ENCODE measurements at regions not wholly inside any gene's neighbourhood (a gene's known extent, or its start where the extent isn't known, plus 50 kb on each side); places are given as distances from the start of the nearest gene placed in this dataset.
A peak's percentile ranks its signal among the peaks of the same experiment; 100 is the strongest.

DNA sequence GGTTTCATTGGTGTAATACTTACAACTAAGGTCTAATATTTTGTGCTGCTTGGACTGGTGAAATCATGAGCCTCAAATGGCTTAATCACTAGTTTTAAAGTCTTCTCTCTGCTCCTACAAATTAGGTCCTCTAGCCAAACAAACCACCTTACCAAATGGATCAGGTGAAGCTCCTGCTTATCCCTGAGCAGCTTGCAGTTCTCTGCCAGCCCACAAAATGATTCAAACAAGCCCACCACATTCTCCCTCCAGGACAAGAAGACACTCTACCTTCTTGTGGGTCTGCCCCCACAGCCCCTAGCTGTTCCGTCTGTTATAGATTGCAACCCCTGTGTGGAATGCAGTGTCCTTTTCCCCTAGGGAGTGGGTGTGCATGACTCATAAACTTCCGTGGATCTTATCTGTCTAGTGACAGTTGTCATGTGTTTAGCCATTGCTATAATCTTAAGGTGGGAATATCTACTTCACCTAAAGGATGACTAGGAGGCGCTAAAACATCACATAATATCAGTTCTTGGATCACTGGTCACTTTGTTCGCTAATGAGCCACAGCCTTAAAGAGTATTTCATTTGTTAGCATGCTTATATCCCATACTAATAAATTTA, 940.5 kb upstream of the MANEA start:
- TF ChIP-seq EZH2 (optimal IDR thresholded peaks at IDR 0.05; ENCODE audit: low read depth, low read length) (no peak), EZH2phosphoT487 (IDR thresholded peaks at IDR 0.05; ENCODE audit: low read length) (no peak)
- TF ChIP-seq, protein P1, sequence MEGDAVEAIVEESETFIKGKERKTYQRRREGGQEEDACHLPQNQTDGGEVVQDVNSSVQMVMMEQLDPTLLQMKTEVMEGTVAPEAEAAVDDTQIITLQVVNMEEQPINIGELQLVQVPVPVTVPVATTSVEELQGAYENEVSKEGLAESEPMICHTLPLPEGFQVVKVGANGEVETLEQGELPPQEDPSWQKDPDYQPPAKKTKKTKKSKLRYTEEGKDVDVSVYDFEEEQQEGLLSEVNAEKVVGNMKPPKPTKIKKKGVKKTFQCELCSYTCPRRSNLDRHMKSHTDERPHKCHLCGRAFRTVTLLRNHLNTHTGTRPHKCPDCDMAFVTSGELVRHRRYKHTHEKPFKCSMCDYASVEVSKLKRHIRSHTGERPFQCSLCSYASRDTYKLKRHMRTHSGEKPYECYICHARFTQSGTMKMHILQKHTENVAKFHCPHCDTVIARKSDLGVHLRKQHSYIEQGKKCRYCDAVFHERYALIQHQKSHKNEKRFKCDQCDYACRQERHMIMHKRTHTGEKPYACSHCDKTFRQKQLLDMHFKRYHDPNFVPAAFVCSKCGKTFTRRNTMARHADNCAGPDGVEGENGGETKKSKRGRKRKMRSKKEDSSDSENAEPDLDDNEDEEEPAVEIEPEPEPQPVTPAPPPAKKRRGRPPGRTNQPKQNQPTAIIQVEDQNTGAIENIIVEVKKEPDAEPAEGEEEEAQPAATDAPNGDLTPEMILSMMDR (IDR thresholded peaks at IDR 0.05; ENCODE audit: low read length) = peak; percentile 22
- Histone ChIP-seq H3K4me1 (ENCODE audit: low read length) (no peaks in the 10 kb centered on the region), H3K27me3 (replicated peaks; ENCODE audit: insufficient read depth, low read length) (no peaks in the 10 kb centered on the region), H2AFZ (ENCODE audit: low read length) (no peak overlapping the region), H4K20me1 (ENCODE audit: insufficient read depth, low read length) (no peaks in the 10 kb centered on the region), H3K36me3 (replicated peaks; ENCODE audit: insufficient read depth, low read length) (no peaks in the 10 kb centered on the region), H3K4me3 (ENCODE audit: low read length) (no peak overlapping the region), H3K9ac (ENCODE audit: low read length) (no peak overlapping the region), H3K4me2 (ENCODE audit: low read depth, low read length) (no peak overlapping the region), H3F3A (ENCODE audit: insufficient read depth, low read length) (no peaks in the 10 kb centered on the region), H3K27ac (ENCODE audit: low read length) (no peak overlapping the region), H3K9me2 (replicated peaks; ENCODE audit: insufficient read depth, low read length) (no peaks in the 10 kb centered on the region), H3K9me3 (replicated peaks; ENCODE audit: insufficient read depth, low read length) (no peaks in the 10 kb centered on the region), H3K79me2 (ENCODE audit: low read length) (no peaks in the 10 kb centered on the region)
- no peak for DNase-seq

DNA sequence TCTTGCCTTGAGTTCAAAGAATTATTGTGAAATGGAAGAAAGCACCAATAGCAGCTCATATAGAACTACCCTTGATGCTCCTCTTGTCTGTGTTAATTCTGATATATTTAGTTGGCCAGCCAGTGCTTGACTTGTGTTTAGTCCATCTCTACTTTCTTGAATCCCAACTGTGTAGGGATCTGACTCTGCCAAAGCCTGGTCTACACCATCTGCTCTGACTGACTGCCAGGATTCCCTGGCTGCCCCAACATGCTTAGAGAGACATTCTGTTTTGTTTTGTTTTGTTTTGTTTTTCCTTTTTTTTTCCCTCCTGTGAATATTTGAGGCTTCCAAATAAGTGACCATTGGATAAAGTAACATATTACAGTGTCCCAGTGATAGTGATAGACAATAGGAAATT, 953.7 kb upstream of the MANEA start:
- Histone ChIP-seq H3K79me2 (ENCODE audit: low read length) (no peaks in the 10 kb centered on the region), H3K9me2 (replicated peaks; ENCODE audit: insufficient read depth, low read length) (no peaks in the 10 kb centered on the region), H3K36me3 (replicated peaks; ENCODE audit: insufficient read depth, low read length) (no peaks in the 10 kb centered on the region), H3K4me1 (ENCODE audit: low read length) (no peaks in the 10 kb centered on the region), H2AFZ (ENCODE audit: low read length) (no peak overlapping the region), H3K4me2 (ENCODE audit: low read depth, low read length) (no peak overlapping the region), H3K9me3 (replicated peaks; ENCODE audit: insufficient read depth, low read length) (no peaks in the 10 kb centered on the region), H3K27ac (ENCODE audit: low read length) (no peak overlapping the region), H3K9ac (ENCODE audit: low read length) (no peak overlapping the region), H3K4me3 (ENCODE audit: low read length) (no peak overlapping the region), H3F3A (ENCODE audit: insufficient read depth, low read length) (no peaks in the 10 kb centered on the region), H3K27me3 (replicated peaks; ENCODE audit: insufficient read depth, low read length) (no peaks in the 10 kb centered on the region), H4K20me1 (ENCODE audit: insufficient read depth, low read length) (no peaks in the 10 kb centered on the region)
- DNase-seq = no peak
- TF ChIP-seq, protein P1 (IDR thresholded peaks at IDR 0.05; ENCODE audit: low read length) = no peak
- no peak for TF ChIP-seq EZH2phosphoT487 (IDR thresholded peaks at IDR 0.05; ENCODE audit: low read length)
- TF ChIP-seq EZH2 (optimal IDR thresholded peaks at IDR 0.05; ENCODE audit: low read depth, low read length) = no peak

DNA sequence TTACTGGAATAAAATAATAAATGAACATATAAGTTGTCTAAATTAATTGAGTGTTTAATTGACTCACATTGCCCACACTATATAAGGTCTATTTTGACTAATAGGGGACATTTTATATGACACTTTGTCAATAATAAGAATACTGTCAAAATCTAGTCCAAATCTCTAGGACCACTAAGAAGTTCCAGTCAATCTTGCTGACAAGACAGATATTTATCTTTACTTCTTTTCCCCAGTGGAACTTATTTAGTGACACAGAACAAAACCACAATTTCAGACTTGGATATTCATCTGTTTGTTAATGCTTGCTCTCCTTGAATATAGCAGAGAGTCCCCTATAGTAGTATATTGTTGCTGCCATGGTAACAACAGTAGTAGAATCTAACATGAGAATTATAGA, 954.6 kb upstream of the MANEA start:
- DNase-seq = no peak
- Histone ChIP-seq H2AFZ (ENCODE audit: low read length) (no peak overlapping the region), H3K9me3 (replicated peaks; ENCODE audit: insufficient read depth, low read length) (no peaks in the 10 kb centered on the region), H3K79me2 (ENCODE audit: low read length) (no peaks in the 10 kb centered on the region), H3K4me2 (ENCODE audit: low read depth, low read length) (no peak overlapping the region), H3K36me3 (replicated peaks; ENCODE audit: insufficient read depth, low read length) (no peaks in the 10 kb centered on the region), H3K4me3 (ENCODE audit: low read length) (no peak overlapping the region), H3K4me1 (ENCODE audit: low read length) (no peaks in the 10 kb centered on the region), H3K27ac (ENCODE audit: low read length) (no peak overlapping the region), H3K9ac (ENCODE audit: low read length) (no peak overlapping the region), H3F3A (ENCODE audit: insufficient read depth, low read length) (no peaks in the 10 kb centered on the region), H3K27me3 (replicated peaks; ENCODE audit: insufficient read depth, low read length) (no peaks in the 10 kb centered on the region), H4K20me1 (ENCODE audit: insufficient read depth, low read length) (no peaks in the 10 kb centered on the region), H3K9me2 (replicated peaks; ENCODE audit: insufficient read depth, low read length) (no peaks in the 10 kb centered on the region)
- no peak for TF ChIP-seq EZH2 (optimal IDR thresholded peaks at IDR 0.05; ENCODE audit: low read depth, low read length)
- TF ChIP-seq EZH2phosphoT487 (IDR thresholded peaks at IDR 0.05; ENCODE audit: low read length) = no peak
- TF ChIP-seq, protein P1 (IDR thresholded peaks at IDR 0.05; ENCODE audit: low read length) = no peak

All from MM.1S (cell line).